Superior temporal gyrus (tissue), 1 donor: ENCODE measurements at regions not wholly inside any gene's neighbourhood (a gene's known extent, or its start where the extent isn't known, plus 50 kb on each side); places are given as distances from the start of the nearest gene placed in this dataset.

Source experiments
- DNase-seq: peaks from one replicate; pipeline ENCODE4 v3.0.0-alpha.2; 2016; ENCODE audit errors: extremely low spot score

DNA sequence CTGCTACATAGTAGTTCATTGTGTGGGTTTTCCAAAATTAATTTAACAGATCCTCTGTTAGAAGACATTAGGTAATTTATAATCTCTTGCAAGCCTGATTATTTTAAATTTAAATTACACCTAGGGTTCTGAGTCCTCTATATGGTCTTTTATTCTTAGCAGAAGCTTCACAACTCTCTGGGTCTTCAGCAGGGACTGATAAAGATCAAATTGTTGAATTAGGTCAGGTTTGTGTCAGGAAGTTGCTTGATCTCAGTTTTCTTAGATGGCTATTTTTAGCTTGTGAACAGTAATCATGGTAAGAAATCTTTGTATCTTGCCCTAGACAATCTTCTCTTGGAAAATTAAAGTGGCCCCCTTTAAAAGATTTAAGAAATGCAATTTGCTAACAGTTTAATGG, 183.1 kb upstream of the HDAC9 start:
- no peak for DNase-seq

DNA sequence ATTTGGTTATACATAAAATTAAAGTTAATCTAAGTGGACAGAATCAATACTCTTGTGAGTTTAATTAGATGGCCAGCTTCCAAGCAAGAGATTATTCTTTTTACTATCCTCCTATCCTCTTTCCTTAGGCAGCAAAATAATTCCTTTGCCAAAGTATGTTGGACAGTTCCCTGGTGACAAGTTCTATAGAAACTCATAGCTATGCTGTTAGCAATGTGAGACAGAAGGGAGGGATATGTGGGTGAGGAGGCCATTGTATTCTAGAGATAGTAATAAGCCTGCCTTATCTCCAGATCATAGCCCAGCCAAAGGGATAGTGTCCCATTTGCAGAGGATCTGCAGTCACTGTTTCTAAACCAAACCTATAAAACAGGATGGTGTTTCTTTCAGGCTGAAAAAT, 181.6 kb upstream of the HDAC9 start:
- DNase-seq: no peak

DNA sequence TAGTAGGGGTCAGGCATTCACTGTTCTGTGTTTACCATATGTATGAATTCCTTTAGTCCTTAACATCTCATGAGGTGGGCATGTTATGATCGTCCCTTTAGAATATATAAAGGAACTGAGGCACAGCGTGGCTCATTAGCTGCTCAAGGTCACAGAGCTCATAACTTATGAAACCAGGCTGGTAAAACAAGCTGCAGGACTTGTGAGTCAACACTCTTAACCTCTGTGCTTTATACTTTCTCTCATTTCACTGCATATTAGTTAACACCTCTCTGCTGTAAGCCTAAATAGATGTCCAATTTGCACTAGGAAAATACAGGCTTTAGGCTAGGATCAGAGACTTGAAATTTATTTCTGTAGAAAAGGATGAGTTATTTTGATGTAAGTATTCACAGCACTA, 180.3 kb upstream of the HDAC9 start:
- DNase-seq: no peak

DNA sequence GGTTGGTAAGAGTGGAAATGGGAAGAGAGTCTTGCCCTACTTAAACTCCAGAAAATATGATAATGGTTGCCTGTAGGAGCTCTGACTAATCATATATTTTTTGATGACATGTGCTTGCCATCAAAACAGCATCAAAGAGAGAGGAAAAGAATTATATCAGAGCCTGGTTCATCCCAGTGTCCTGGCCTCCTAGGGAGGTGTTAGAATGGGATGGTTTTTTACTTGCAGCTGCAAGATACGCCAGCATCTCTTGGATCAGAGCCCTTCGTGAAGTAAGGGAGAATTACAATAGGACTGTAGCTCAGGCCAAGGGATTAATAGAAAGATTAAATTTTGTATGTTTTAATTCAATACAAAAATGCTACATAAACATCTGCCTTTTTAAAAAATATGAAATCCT, 177.6 kb upstream of the HDAC9 start:
- DNase-seq: no peak

DNA sequence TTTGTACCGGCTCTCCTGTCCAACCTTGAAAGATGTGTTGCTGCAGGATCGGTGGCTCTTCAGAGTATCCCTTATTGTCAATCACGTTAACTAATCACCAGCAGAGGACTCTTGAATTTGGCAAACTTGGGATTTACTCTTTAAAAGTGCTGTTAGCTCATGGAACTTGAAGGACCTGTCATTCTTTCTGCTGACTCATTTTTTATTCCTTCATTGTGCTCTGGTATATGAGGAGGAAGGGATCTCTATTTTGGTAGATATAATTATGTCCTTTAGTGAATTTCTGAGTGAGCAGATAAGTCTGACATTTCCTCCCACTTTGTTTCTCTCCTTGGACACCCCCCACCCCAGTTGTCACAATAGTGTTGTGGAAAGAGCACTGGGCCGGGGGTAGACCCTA, 175.1 kb upstream of the HDAC9 start:
- DNase-seq: no peak

DNA sequence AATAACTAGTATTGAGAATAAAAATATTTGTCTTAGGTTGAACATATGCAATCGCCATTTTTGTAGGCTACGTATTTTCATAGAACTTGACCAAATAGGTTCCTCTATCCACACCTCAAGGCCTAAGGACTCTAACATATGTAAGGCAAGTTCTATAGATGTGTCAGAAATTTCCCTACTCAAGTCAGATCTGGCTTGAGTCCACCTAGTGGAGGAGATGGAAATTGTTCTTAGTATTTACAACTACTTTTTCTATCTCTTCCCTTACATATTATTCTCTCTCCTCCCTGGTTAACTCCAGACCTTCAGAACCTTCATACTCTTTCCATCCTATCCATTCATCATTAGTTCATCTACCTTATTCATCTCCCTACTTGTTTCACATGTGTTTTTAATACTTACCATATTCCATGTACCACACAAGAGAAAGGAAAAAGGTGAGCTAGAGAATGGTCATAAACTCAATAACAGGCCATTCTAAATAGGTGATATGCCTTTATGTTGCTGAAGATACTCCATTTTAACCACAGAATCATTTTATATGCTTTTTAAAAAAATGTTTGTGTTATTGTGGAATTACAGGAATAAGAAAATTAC, 174.5 kb upstream of the HDAC9 start:
- DNase-seq: peak; percentile 57

DNA sequence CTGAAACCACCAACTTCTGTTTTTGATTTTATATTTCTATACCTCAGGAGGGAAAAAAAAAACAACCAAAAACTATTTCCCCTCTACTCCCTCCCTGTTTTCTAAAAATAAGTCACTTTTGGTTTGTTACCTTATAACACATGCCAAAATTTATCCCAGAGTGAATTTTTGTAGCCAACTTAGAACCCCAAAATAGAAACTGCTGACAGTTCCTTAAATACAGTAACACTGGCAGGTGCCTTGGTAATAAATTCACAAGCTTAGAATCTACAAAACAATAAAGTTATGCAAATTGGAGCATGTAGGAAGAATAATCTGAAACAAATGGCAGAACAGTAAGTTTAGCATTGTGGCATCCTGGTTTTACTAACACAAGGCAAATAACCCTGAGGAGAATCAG, 165.0 kb upstream of the HDAC9 start:
- DNase-seq: no peak

DNA sequence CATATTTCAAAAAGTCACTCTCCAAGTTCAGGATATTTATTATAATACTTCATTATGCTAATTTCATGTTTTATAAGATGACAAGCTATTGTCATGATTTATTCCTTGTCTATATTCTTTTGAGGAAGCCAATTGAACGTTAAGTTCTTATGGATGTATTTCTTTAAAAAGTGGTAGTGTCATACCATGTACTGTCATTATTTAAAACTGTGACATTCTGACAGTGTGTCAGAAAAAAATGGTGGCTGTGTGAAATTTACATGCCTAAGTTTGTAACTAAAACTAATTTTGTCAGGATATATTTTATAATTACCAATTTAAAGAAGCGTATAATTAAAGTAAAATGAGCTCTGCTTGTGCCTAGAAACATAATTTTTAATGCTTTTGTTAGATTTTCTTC, 158.9 kb upstream of the HDAC9 start:
- no peak for DNase-seq

DNA sequence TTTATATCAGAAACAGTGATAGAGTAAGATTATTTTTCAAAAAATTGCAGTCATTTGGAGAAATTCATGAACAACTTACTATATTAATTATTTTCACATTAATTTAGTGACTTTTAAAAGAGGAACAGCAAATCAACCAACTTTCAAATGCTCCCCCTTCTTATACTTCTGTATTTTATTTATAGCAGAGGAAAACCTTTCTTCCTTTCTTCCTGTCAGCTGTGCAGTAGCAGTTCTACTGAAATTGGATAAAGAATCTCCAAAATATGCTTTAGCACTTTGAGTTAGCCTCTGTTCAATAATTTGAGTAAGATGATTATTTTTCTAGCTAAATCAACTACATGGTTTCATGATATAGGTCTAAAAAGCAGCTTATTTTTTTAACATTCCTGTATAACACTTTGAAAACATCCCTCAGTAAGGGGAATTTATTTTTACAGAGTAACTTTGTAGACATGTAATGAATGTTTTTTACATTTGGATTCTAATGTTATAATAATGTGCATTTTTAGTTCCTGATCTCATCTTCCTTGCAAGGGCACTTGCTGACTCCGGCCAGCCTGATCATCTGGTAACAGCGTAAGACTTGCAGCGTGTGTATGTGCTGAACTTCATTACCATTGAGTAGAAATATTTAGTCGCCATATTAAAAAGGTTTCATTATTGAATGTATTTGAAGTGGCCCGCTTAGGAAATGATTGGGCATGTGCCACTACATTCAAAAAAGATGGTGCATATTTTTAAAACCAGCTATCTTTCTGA, 158.3 kb upstream of the HDAC9 start:
- no peak for DNase-seq

DNA sequence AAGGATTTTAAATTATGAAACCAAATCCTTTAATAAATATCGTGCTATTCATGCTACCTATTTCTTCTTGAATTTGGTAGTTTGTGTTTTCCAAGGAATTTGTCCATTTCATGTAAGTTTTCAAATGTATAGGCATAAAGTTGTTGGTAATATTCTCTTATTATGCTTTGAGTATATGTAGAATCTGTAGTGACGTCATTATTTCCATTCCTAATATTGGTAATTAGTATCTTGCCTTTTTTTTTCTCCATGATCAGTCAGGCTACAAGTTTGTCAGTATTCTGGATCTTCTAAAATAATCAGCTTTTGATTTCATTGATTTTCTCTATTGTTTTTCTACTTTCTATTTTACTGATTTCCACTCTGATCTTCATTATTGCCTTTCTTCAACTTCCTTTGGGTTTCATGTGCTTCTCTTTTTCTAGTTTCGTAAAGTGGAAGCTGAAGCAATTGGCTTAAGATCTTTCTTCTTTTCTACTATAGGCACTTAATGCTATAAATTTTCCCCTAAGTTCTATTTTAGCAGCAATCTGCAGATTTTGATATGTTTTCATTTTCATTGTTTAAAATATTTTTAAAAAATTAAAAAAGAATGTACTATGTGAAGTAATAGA, 156.5 kb upstream of the HDAC9 start:
- no peak for DNase-seq

DNA sequence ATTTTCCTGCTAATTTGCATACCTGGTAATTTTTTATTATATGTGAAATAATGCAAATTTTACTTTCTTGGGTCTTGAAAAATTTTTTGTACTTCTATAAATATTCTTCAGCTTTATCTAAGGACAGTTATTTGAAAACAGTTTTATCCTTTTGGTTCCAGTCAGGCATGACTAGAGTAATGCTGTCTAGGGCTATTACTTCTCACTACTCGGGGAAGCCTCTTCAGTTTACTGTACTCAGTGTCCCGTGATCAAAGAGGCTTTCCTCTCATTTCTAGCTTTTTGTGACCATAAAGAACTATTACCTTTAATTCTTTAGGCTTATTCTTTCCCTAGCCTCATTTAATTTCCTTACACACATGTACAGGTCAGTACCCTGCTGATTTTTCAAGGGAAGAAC, 153.8 kb upstream of the HDAC9 start:
- DNase-seq: no peak

DNA sequence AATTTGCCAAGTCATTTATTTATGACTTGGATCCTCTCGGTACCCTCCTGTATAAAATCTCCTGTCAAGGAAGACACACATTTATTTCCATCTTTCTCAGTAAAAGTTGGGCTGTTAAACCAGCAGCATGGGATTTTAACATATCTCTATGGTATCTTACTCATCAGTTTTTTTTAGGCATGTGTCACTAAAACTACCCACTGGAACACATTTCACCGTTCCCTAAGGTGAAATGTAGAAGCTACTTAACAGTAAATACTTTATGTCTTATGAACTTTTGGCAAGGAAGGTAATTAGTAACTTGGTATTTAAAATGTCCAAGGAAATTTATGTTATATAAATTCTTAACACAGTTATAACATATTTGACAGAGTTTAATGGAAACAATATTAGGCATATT, 152.5 kb upstream of the HDAC9 start:
- DNase-seq: no peak

DNA sequence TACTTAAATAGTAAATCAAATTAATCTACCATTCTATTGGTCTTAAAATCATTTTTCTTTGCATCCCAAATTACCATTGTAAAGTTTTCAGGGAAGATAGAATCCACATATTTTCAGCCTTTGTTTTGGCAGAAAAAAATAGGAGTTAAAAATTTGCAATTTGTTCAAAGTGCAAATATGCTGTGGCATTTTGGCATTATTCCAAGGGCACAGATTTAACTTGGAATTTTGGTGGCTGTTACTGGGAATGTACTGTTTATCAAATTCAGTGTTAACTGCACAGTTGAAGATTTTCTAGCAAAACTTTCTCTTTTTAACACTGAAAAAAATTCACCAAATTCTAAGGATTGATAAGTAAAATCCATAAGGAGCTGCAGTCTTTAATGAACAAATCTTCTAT, 151.0 kb upstream of the HDAC9 start:
- no peak for DNase-seq

DNA sequence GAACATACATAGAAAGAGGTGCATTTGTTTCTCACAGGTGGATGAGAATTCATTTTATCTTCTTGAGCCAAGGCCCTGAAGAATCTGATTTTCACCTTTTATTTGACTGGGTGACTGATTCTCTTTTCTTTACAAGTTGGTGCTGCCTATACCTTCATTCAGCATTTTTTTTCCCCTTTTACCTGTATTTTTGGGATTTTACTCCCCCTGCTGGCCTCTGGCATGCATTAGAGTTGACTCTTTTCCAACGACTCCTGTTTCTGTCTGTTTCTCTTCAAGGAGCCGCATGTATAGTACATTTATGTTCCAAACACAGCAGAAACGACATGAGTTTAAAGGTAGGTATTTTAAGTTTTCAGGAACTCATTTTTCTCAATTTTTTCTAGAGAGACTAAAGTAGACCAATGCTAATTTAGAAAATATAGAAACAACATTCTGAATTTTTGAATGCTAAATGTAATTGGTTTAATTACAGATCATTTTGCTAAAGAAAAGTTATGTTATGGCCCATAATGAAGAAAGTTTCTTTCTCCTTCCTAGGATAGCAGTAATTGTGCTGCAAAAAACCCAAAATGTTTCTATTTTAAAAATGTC, 149.8 kb upstream of the HDAC9 start:
- DNase-seq: peak; percentile 85

DNA sequence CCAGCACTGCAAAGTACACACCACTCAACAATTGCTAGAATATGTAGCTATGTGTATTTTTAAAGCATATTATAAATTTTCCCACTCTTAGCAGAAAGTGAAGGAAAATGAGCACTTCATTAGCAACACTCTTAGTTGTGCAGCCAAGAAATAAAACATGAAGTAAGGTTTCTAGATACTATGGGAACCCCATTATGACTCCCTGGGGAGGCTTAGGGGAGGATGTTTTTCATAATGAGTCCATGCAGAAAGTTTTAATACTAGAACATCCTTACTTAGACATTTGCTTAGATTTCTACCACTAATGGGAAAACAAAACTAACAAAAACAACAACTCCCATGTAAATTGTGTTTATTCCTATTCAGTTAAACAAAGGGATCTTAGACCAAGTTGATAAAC, 148.4 kb upstream of the HDAC9 start:
- no peak for DNase-seq

DNA sequence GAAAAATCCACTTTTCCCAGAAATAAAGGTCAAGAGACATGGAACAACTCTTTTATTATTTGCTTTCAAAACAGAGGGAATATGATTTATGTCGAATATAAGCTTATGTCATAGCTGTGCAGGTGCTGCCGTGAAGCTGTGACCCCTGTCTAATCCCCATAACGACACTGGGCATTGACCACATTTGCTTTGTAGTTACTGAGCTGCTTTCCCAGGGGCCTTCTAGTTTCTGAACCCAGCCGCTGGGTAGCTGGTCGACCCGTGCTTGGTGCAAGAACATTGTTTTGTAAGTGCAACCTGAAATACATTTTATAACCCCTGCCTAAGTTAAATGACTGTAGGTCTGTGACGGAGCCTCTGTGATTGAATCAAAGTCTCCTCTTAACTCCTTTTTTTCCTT, 144.9 kb upstream of the HDAC9 start:
- no peak for DNase-seq

DNA sequence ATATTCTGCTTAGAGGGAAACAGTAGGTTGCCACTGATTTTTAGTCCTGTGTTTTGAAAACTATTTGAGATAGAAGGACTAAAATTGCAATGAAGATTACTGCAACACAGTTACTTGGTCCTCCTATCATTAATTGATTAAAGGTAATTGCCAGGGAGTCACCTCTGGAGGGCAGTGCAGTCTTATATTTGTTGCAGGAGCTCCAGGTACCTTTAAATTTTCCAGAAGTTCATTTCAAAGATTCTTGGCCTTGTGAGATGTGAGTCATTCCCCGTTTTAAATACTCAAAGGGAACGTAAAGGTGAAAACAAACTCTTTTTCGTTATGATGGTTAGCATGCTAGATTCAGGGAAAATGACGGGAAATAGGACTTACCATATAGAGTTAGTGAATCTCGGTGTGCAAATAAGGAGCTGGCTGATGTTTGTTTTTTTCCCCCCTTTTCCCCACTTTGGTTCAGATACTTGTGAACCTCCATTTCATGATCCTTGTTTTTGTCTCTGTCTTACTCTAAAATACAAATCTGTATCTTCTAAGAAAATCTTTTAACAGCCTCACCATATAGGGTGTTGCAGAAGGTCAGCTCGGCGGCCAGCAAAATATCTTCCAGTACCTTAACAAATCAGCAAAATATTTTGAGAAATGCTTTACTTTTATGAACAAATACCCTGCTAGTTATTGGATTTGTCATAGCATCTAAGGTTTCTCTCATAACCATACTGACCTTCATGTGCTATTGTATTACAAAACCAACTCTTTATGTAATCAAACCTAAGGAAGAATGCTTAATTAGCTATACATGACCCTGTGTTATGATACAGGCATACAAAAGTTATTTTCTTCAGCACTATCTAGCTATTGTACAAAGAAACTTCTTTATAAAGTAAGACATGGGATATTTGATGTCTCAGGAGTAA, 143.0 kb upstream of the HDAC9 start:
- DNase-seq: peak; percentile 81

DNA sequence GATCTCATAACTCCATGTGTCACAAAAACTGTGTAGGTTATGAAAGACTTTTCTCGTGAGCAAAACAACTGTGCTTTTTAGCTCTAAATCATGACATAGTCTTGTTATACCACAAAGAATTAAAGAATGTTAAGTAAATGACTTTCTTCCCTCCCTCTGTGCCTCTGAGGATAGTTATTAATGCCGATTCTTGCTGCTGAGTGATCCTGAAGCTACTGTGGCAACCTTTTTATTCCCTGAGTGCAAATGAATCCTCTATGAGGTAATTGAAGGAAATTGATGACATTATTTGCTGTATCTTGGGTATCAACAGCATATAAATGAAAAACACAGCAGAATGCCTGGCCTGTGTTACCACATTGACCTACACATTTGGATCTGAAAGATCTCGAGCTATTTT, 142.2 kb upstream of the HDAC9 start:
- DNase-seq: no peak

DNA sequence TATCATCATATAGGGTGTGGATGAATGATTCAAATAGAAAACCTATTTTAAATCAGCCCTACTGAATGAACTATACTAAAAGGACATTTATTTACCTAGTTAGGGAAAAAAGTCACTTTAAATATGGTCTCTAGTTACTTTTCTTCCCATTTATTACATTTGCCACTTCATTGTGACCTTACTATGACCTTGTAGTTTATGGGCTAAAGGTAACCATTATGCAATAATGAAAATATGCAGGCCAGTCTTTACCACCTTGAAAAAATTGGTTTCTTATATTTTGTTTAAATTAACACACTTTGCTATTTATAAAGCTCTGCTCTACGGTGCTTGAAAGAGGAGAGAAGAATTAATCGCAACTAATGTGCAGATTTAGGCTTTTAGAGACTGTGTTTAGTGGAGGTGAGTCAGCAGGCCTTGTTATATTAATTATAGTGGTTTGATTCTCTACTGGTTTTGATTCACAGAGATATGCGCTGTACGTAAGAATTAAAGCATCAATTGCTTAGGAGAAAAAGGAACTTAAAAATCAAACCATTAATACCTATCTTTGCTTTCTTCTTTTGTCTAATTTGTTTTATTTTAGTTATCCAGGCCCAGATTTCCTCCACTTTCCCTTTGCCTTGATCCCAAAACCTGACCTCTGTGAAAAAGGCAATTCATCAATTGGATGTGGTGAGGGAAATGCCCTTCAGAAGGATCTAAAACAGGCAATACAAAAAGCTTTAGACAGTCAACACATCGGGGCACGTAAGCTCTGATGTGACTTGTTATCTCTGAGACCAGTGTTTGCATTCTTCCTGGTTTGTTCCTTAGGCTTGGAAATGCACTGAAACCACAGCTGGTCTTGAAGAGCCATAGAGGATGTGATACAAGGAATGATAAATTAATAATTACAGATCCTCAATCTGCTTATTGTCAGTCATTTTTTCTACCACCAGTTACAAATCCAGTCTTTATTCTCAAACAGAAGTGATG, 141.2 kb upstream of the HDAC9 start:
- DNase-seq: no peak

DNA sequence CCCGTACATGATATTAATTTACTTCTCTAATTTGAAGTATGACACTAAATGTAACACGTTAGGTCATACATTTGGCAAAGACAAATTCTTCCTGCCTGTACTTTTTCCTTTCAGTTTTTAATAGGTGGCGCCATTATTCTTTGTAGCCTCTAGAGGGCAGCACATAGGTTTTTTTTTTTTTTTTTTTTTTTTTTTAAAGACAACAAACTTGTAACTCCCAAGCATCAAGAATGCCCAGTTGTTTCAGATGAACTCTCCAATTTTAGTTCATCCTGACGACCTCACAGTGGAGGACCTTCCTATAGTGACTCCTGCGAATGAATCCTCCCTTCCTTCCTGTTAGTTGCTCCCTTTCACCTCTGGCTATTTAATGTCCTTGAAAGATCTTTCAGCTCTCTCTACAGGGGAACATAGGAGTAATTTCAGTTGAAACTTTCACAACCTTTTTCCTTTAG, 139.3 kb upstream of the HDAC9 start:
- DNase-seq: peak; percentile 78

DNA sequence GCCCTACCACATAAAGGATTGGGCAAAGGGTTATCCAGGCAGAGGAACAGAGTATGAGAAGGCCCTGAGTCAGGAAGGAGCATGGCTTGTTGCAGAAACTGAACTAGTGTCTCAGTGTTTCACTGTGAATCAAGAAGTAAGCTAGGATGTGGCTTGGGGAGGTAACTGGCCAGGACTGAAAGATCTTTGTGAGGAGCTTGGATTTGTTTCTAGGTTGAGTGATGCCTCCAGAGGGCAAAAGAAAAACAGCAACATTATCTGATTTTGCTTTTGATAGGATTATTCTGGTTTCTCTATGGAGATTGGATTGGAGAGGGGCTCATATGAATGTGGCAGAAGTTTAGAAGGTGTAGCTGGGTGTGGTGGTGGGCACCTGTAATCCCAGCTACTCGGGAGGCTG, 137.9 kb upstream of the HDAC9 start:
- no peak for DNase-seq
